GM12878 (cell line): ENCODE measurements at regions not wholly inside any gene's neighbourhood (a gene's known extent, or its start where the extent isn't known, plus 50 kb on each side); places are given as distances from the start of the nearest gene placed in this dataset.

Experiments
- ATAC-seq: fragments of 200-7000 bp; cut with Tn5 transposase; 3 replicates; pipeline ENCODE4 v1.9.1; 2020; ENCODE audit warnings: mild to moderate bottlenecking, moderate library complexity
- BruUV-seq: library from RNA; stranded (reverse); fragments of 400-500 nt; replicated peaks from 2 replicates; lab custom pipeline; 2021; lab: Mats Ljungman, UMichigan
- CTCF ChIA-PET: fragments of 300-600 bp; sonication (Branson Sonifier 250); formaldehyde crosslinking; extraction: SDS; loops from one replicate; lab custom pipeline; 2021; ENCODE audit warnings: inconsistent platforms; lab: Yijun Ruan, JAX
- POLR2A ChIA-PET: fragments of 350-600 bp; formaldehyde crosslinking; extraction: SDS; loops from one replicate; lab custom pipeline; 2021; ENCODE audit warnings: inconsistent platforms; lab: Charles Lee
- RAD21 ChIA-PET: fragments of 300-600 bp; sonication (Branson Sonifier 250); formaldehyde crosslinking; loops from one replicate; lab custom pipeline; 2023; ENCODE audit warnings: antibody characterized with exemption; ENCODE audit not compliant: unreplicated experiment; lab: Charles Lee
- SMC1A ChIA-PET: fragments of 300-600 bp; sonication (Branson Sonifier 250); formaldehyde crosslinking; loops from one replicate; lab custom pipeline; 2023; ENCODE audit not compliant: unreplicated experiment, uncharacterized antibody; lab: Charles Lee
- DNase-seq: peaks from one replicate; pipeline ENCODE4 v3.0.0-alpha.2; 2011; ENCODE audit warnings: low read depth, low spot score
- FAIRE-seq: peaks from 3 replicates; lab custom pipeline; 2011; peaks lifted over from hg19 to GRCh38; lab: Jason Lieb, UNC
- H2AFZ ChIP-seq: 2 replicates; pipeline ENCODE4 v1.6.0; 2011; ENCODE audit warnings: low read depth, low read length, control low read depth; ENCODE audit not compliant: control insufficient read depth
- H3K27ac ChIP-seq: 2 replicates; pipeline ENCODE4 v1.5.1; 2011; ENCODE audit warnings: control low read depth; ENCODE audit not compliant: control insufficient read depth, insufficient read depth
- H3K27me3 ChIP-seq, 2 experiments: replicated peaks in 1 of 2; 2 replicates each; pipeline versions ENCODE4 v1.6.0 to v1.6.1; 2011; ENCODE audit warnings: low read length in 1 of 2; ENCODE audit not compliant: control insufficient read depth in 2 of 2, insufficient read depth in 2 of 2
- H3K36me3 ChIP-seq, 2 experiments: 2 replicates each; pipeline ENCODE4 v1.5.1; 2011; ENCODE audit warnings: low read length in 1 of 2; ENCODE audit not compliant: control insufficient read depth in 2 of 2, insufficient read depth in 2 of 2
- H3K4me1 ChIP-seq: 2 replicates; pipeline ENCODE4 v1.6.1; 2011; ENCODE audit warnings: mild to moderate bottlenecking, low read length, moderate library complexity, mixed read lengths; ENCODE audit not compliant: control insufficient read depth, insufficient read depth
- H3K4me2 ChIP-seq: 2 replicates; pipeline ENCODE4 v1.6.0; 2011; ENCODE audit warnings: control low read depth; ENCODE audit not compliant: control insufficient read depth, insufficient read depth
- H3K4me3 ChIP-seq: fragments of 200-600 bp; sonication (generic); 2 replicates; pipeline ENCODE4 v1.5.1; 2016
- H3K79me2 ChIP-seq: 2 replicates; pipeline ENCODE4 v1.6.0; 2011; ENCODE audit warnings: low read length; ENCODE audit not compliant: control insufficient read depth, insufficient read depth
- H3K9ac ChIP-seq: 2 replicates; pipeline ENCODE4 v1.8.0; 2011; ENCODE audit warnings: low read length, control low read depth, mixed read lengths; ENCODE audit not compliant: control insufficient read depth, insufficient read depth
- H3K9me3 ChIP-seq: replicated peaks from 3 replicates; pipeline ENCODE4 v1.5.1; 2011; ENCODE audit warnings: mild to moderate bottlenecking, low read length; ENCODE audit not compliant: control insufficient read depth, insufficient read depth
- H4K20me1 ChIP-seq: 2 replicates; pipeline ENCODE4 v1.6.0; 2011; ENCODE audit not compliant: control insufficient read depth, insufficient read depth
- ASH2L ChIP-seq: fragments of 300-600, 200-600 bp; sonication (generic); IDR thresholded peaks from 2 replicates; pipeline ENCODE4 v1.6.1; 2017; ENCODE audit warnings: low read depth, mild to moderate bottlenecking, borderline replicate concordance
- BCL11A ChIP-seq: IDR thresholded peaks from 2 replicates; pipeline ENCODE4 v1.6.1; 2011; ENCODE audit warnings: low read depth, low read length
- BMI1 ChIP-seq: fragments of 450-650 bp; IDR thresholded peaks from 2 replicates; pipeline ENCODE4 v1.6.1; 2016; ENCODE audit warnings: mild to moderate bottlenecking, moderate library complexity, borderline replicate concordance
- CBFB ChIP-seq: IDR thresholded peaks from 2 replicates; pipeline ENCODE4 v1.6.1; 2016; ENCODE audit warnings: antibody characterized with exemption, low read depth
- CHD1 ChIP-seq: IDR thresholded peaks from 2 replicates; pipeline ENCODE4 v1.6.1; 2012; ENCODE audit warnings: low read depth, low read length, improper control_type of control experiment
- CREM ChIP-seq: IDR thresholded peaks from 2 replicates; pipeline ENCODE4 v1.6.1; 2014; ENCODE audit warnings: antibody characterized with exemption, low read depth
- DPF2 ChIP-seq: fragments of 450-650 bp; IDR thresholded peaks from 2 replicates; pipeline ENCODE4 v1.6.1; 2017; ENCODE audit warnings: mild to moderate bottlenecking
- EZH2 ChIP-seq: IDR thresholded peaks from 2 replicates; pipeline ENCODE4 v1.6.1; 2012; ENCODE audit warnings: low read depth, mild to moderate bottlenecking, control low read depth, inconsistent platforms, low read length, borderline replicate concordance; ENCODE audit not compliant: control insufficient read depth
- FOXK2 ChIP-seq: fragments of 450-650 bp; IDR thresholded peaks from 2 replicates; pipeline ENCODE4 v1.6.1; 2017; ENCODE audit warnings: mild to moderate bottlenecking, moderate library complexity
- MTA3 ChIP-seq: IDR thresholded peaks from 2 replicates; pipeline ENCODE4 v1.6.1; 2012; ENCODE audit warnings: low read length, inconsistent platforms, borderline replicate concordance
- NBN ChIP-seq: fragments of 450-650 bp; IDR thresholded peaks from 2 replicates; pipeline ENCODE4 v1.6.1; 2016
- NRF1 ChIP-seq: conservative IDR thresholded peaks from 2 replicates; pipeline ENCODE4 v1.6.1; 2011; ENCODE audit warnings: mild to moderate bottlenecking, low read depth, low read length, improper control_type of control experiment
- PAX5 ChIP-seq: IDR thresholded peaks from 2 replicates; pipeline ENCODE4 v1.6.1; 2011; ENCODE audit warnings: low read depth, low read length, borderline replicate concordance
- POLR2A ChIP-seq: IDR thresholded peaks from 2 replicates; pipeline ENCODE4 v1.6.1; 2011; ENCODE audit warnings: low read depth, mild to moderate bottlenecking, low read length
- RAD51 ChIP-seq: fragments of 450-650 bp; IDR thresholded peaks from 2 replicates; pipeline ENCODE4 v1.6.1; 2016; ENCODE audit warnings: moderate library complexity, mild to moderate bottlenecking, inconsistent platforms
- SIN3A ChIP-seq: IDR thresholded peaks from 2 replicates; pipeline ENCODE4 v1.6.1; 2012; ENCODE audit warnings: low read depth, low read length, improper control_type of control experiment
- SPI1 ChIP-seq: IDR thresholded peaks from 2 replicates; pipeline ENCODE4 v1.6.1; 2011; ENCODE audit warnings: low read depth, mild to moderate bottlenecking, low read length, moderate library complexity, borderline replicate concordance; ENCODE audit not compliant: insufficient read depth
- STAT3 ChIP-seq: IDR thresholded peaks from 2 replicates; pipeline ENCODE4 v1.6.1; 2011; ENCODE audit warnings: low read depth, low read length, improper control_type of control experiment
- TCF12 ChIP-seq: IDR thresholded peaks from 2 replicates; pipeline ENCODE4 v1.6.1; 2011; ENCODE audit warnings: low read depth, mild to moderate bottlenecking, low read length
- TCF3 ChIP-seq: IDR thresholded peaks from 2 replicates; pipeline ENCODE4 v1.6.1; 2012; ENCODE audit warnings: low read depth, mild to moderate bottlenecking, low read length, borderline replicate concordance; ENCODE audit not compliant: insufficient read depth
- ZNF217 ChIP-seq: fragments of 450-650 bp; IDR thresholded peaks from 2 replicates; pipeline ENCODE4 v1.6.1; 2017; ENCODE audit warnings: antibody characterized with exemption, mild to moderate bottlenecking
- WGBS: methylation state at CpG from one replicate; pipeline ENCODE4 v1.1.6; 2016; ENCODE audit warnings: low lambda C conversion rate; ENCODE audit not compliant: insufficient replicate concordance, insufficient coverage; ENCODE audit errors: missing lambda C conversion rate; 5-methylcytosine and 5-hydroxymethylcytosine counted together
- in situ Hi-C: fragments of 300-500 bp; cut with MboI; formaldehyde crosslinking; loops from 9 replicates; pipeline ENCODE4 v1.14.3; 2018; ENCODE audit warnings: mixed read lengths
- intact Hi-C: fragments of 100-400 bp; cut with micrococcal nuclease; formaldehyde crosslinking; loops from one replicate; pipeline ENCODE4 v1.14.2; 2022; ENCODE audit not compliant: unreplicated experiment
- TF ChIP-seq, protein P1 (sequence below): fragments of 450-650 bp; IDR thresholded peaks from 2 replicates; pipeline ENCODE4 v1.6.1; 2016; ENCODE audit warnings: mild to moderate bottlenecking
- TF ChIP-seq, protein P2 (sequence below): fragments of 450-650 bp; IDR thresholded peaks from 2 replicates; pipeline ENCODE4 v1.6.1; 2018; ENCODE audit warnings: mild to moderate bottlenecking, low read depth, moderate library complexity; ENCODE audit not compliant: partially characterized antibody

DNA sequence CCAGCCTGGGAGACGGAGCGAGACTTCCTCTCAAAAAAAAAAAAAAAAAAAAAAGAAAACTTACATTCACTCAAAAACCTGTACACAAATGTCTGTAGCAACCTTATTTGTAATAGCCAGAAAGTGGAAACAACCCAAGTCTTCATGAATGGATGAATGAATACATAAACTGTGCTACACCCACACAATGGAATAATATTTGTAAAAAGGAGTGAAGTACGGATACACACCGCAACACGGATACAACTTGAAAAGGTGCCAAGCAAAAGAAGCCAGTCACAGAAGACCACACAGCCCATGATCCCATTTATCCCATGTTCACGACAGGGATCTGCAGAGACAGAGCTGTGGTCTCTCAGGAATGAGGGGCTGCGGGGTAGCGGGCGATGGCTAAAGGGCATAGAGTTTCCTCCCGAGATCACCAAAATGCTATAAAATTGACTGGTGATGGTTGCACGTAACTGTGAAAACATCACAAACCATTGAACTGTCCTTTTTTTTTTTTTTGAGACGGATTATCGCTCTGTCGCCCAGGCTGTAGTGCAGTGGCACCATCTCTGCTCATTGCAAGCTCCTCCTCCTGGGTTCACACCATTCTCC, 76.2 kb upstream of the COL5A1 start (continued):
- TF ChIP-seq TCF3, result no peak
- no peak for TF ChIP-seq FOXK2
- TF ChIP-seq CHD1, result no peak
- no peak for TF ChIP-seq BCL11A
- TF ChIP-seq, protein P1, sequence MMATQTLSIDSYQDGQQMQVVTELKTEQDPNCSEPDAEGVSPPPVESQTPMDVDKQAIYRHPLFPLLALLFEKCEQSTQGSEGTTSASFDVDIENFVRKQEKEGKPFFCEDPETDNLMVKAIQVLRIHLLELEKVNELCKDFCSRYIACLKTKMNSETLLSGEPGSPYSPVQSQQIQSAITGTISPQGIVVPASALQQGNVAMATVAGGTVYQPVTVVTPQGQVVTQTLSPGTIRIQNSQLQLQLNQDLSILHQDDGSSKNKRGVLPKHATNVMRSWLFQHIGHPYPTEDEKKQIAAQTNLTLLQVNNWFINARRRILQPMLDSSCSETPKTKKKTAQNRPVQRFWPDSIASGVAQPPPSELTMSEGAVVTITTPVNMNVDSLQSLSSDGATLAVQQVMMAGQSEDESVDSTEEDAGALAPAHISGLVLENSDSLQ, result no peak
- TF ChIP-seq MTA3, result no peak

DNA sequence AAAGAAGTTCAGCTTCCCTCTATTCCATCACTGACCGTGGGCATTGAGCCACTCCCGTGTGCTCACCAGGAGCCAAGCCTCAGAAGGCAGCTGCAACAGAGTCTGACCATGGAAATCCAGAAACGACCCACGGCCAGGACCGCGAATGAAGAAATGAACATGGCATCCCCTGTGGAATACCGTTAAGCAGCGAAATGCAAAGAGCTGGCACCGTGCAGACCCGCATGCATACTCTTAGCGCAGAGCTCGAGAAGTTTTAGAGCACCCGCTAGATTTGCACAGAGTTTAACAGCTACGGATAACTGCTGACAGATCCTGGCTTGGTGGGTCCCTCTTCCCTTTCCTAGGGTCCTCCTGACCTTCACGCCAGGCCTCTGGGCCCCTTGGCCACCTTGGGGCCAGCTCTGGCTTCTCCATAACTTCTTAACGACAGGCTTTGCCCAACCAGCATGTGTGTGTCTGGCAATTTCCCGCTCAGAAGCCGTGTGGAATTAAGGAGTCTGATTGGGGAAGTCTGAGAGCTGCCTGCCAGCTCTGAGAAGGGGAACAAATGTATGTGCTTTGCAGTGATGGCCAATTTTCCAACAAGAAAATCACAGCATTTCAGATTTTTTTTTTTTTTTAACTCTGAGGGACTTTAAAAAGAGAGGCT, 75.3 kb upstream of the COL5A1 start:
- ATAC-seq, result no peak
- RAD21 ChIA-PET, result no interaction called here
- Histone ChIP-seq H4K20me1 (no peaks in the 10 kb centered on the region), H3K27ac (no peak overlapping the region), H3K4me2 (no peak overlapping the region), H3K27me3 (peaks cover 0 to 2% of the 10 kb centered on the region in 2 experiments; a peak in 2 of 4 replicates), H3K4me3 (no peak overlapping the region), H3K79me2 (no peaks in the 10 kb centered on the region), H3K9ac (no peak overlapping the region), H3K9me3 (no peaks in the 10 kb centered on the region; the same call in 2 of the 3 replicates), H3K4me1 (no peaks in the 10 kb centered on the region), H2AFZ (no peak overlapping the region), H3K36me3 (no peaks in the 10 kb centered on the region)
- in situ Hi-C loops, result no loop called here
- SMC1A ChIA-PET, result interaction anchor here (0.6 kb wide), 1 partner anchor 36 kb away, joined by 3 read pairs; no protein-coding TSS in a partner anchor
- POLR2A ChIA-PET, result no interaction called here
- intact Hi-C loops, result no loop called here
- 36% methylated on average over 18 of the region's 18 CpGs for WGBS
- no peak for FAIRE-seq
- BruUV-seq, result no TSS peak
- CTCF ChIA-PET, result no interaction called here
- DNase-seq, result no peak
- TF ChIP-seq NRF1 (no peak), PAX5 (no peak), ASH2L (no peak), POLR2A (no peak), EZH2 (no peak), SPI1 (no peak), TCF12 (no peak), CREM (no peak), STAT3 (no peak), RAD51 (no peak), DPF2 (no peak), BMI1 (no peak), CBFB (no peak), NBN (no peak), SIN3A (no peak), ZNF217 (no peak)
- TF ChIP-seq, protein P2, sequence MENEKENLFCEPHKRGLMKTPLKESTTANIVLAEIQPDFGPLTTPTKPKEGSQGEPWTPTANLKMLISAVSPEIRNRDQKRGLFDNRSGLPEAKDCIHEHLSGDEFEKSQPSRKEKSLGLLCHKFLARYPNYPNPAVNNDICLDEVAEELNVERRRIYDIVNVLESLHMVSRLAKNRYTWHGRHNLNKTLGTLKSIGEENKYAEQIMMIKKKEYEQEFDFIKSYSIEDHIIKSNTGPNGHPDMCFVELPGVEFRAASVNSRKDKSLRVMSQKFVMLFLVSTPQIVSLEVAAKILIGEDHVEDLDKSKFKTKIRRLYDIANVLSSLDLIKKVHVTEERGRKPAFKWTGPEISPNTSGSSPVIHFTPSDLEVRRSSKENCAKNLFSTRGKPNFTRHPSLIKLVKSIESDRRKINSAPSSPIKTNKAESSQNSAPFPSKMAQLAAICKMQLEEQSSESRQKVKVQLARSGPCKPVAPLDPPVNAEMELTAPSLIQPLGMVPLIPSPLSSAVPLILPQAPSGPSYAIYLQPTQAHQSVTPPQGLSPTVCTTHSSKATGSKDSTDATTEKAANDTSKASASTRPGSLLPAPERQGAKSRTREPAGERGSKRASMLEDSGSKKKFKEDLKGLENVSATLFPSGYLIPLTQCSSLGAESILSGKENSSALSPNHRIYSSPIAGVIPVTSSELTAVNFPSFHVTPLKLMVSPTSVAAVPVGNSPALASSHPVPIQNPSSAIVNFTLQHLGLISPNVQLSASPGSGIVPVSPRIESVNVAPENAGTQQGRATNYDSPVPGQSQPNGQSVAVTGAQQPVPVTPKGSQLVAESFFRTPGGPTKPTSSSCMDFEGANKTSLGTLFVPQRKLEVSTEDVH, result no peak
